PC-9 (cell line): ENCODE measurements at regions not wholly inside any gene's neighbourhood (a gene's known extent, or its start where the extent isn't known, plus 50 kb on each side); places are given as distances from the start of the nearest gene placed in this dataset.

Experiments used
- BruUV-seq: library from RNA; stranded (reverse); fragments of 400-500 nt; replicated peaks from 2 replicates; lab custom pipeline; 2021; lab: Mats Ljungman, UMichigan
- CTCF ChIA-PET: fragments of 300-600 bp; sonication (Branson Sonifier 250); formaldehyde crosslinking; loops from one replicate; lab custom pipeline; 2022; ENCODE audit warnings: antibody characterized with exemption; lab: Charles Lee
- POLR2A ChIA-PET: fragments of 300-600 bp; sonication (Branson Sonifier 250); formaldehyde crosslinking; loops from one replicate; lab custom pipeline; 2022; ENCODE audit warnings: antibody characterized with exemption; ENCODE audit not compliant: unreplicated experiment; lab: Charles Lee
- DNase-seq, 2 experiments: peaks; one replicate each; pipeline versions ENCODE4 v3.0.0 to v3.0.0-alpha.2; 2015 to 2022; ENCODE audit warnings: mixed read lengths in 1 of 2
- H2AFZ ChIP-seq: fragments of 200-600 bp; sonication (generic); 2 replicates; pipeline ENCODE4 v1.8.1; 2017; ENCODE audit warnings: antibody characterized with exemption
- H3F3A ChIP-seq: fragments of 200-600 bp; sonication (generic); 2 replicates; pipeline ENCODE4 v1.8.1; 2017; ENCODE audit warnings: antibody characterized with exemption, mild to moderate bottlenecking, low read depth; ENCODE audit not compliant: insufficient read depth
- H3K27ac ChIP-seq: fragments of 200-600 bp; sonication (generic); 2 replicates; pipeline ENCODE4 v1.6.1; 2016; ENCODE audit warnings: mixed run types
- H3K27me3 ChIP-seq: fragments of 200-600 bp; sonication (generic); 2 replicates; pipeline ENCODE4 v1.6.1; 2016; ENCODE audit warnings: low read depth, mixed run types; ENCODE audit not compliant: insufficient read depth
- H3K36me3 ChIP-seq: fragments of 200-600 bp; sonication (generic); 2 replicates; pipeline ENCODE4 v1.6.1; 2016; ENCODE audit warnings: low read depth, mixed run types
- H3K4me1 ChIP-seq: fragments of 200-600 bp; sonication (generic); replicated peaks from 2 replicates; pipeline ENCODE4 v1.6.1; 2016; ENCODE audit warnings: mixed run types; ENCODE audit not compliant: insufficient read depth
- H3K4me2 ChIP-seq: fragments of 200-600 bp; sonication (generic); 2 replicates; pipeline ENCODE4 v1.6.1; 2017; ENCODE audit warnings: mixed run types
- H3K4me3 ChIP-seq: fragments of 200-600 bp; sonication (generic); 2 replicates; pipeline ENCODE4 v1.6.1; 2016; ENCODE audit warnings: mixed run types
- H3K79me2 ChIP-seq: fragments of 200-600 bp; sonication (generic); 2 replicates; pipeline ENCODE4 v1.6.1; 2017; ENCODE audit warnings: low read depth, mixed run types
- H3K9me2 ChIP-seq: fragments of 200-600 bp; sonication (generic); 2 replicates; pipeline ENCODE4 v1.8.1; 2017; ENCODE audit warnings: mild to moderate bottlenecking; ENCODE audit not compliant: insufficient read depth
- H3K9me3 ChIP-seq: fragments of 200-600 bp; sonication (generic); 2 replicates; pipeline ENCODE4 v1.8.1; 2016; ENCODE audit warnings: low read depth; ENCODE audit not compliant: insufficient read depth
- H4K20me1 ChIP-seq: fragments of 200-600 bp; sonication (generic); 2 replicates; pipeline ENCODE4 v1.8.1; 2017; ENCODE audit not compliant: insufficient read depth
- CTCF ChIP-seq: fragments of 200-600 bp; sonication (generic); conservative IDR thresholded peaks from 2 replicates; pipeline ENCODE4 v1.6.1; 2017; ENCODE audit warnings: mixed run types, antibody characterized with exemption, mild to moderate bottlenecking, moderate library complexity
- EZH2 ChIP-seq: fragments of 200-600 bp; sonication (generic); IDR thresholded peaks from 2 replicates; pipeline ENCODE4 v1.8.0; 2017; ENCODE audit warnings: antibody characterized with exemption, low read depth
- intact Hi-C: fragments of 100-400 bp; cut with micrococcal nuclease; formaldehyde crosslinking; loops from one replicate; pipeline ENCODE4 v1.10.0; 2022; ENCODE audit not compliant: unreplicated experiment

GRCh38 chr18:1252534-1252933, 347.9 kb downstream of the ADCYAP1 start:
- Histone ChIP-seq H2AFZ (no peak overlapping the region), H3K27ac (no peak overlapping the region), H3K4me2 (no peak overlapping the region), H3K9me2 (no peaks in the 10 kb centered on the region), H3K9me3 (no peaks in the 10 kb centered on the region), H3K27me3 (no peaks in the 10 kb centered on the region), H3K79me2 (no peaks in the 10 kb centered on the region), H3K36me3 (peaks cover 4% of the 10 kb centered on the region; the same call in 1 of the 2 replicates), H3F3A (no peaks in the 10 kb centered on the region), H3K4me1 (0 out of 2 replicates have a peak, but pooled peaks cover 3% of the 10 kb centered on the region), H3K4me3 (no peak overlapping the region), H4K20me1 (no peaks in the 10 kb centered on the region)
- BruUV-seq = no TSS peak
- CTCF ChIA-PET = no interaction called here
- POLR2A ChIA-PET = no interaction called here
- TF ChIP-seq CTCF = no peak
- no peak for TF ChIP-seq EZH2
- DNase-seq = no peak
- intact Hi-C loops = no loop called here

- BruUV-seq = no TSS peak
- no peak overlapping the region for H3K27ac ChIP-seq
- no peaks in the 10 kb centered on the region for H3K9me3 ChIP-seq
Observed at GRCh38 chr18:1252936-1253335, 348.3 kb downstream of the ADCYAP1 start.

GRCh38 chr18:1253827-1254226, 349.2 kb downstream of the ADCYAP1 start:
- CTCF ChIA-PET = no interaction called here

More at GRCh38 chr18:1252936-1253335, 348.3 kb downstream of the ADCYAP1 start:
- no peaks in the 10 kb centered on the region for H3K27me3 ChIP-seq
- H2AFZ ChIP-seq = no peak overlapping the region
- H3K9me2 ChIP-seq = no peaks in the 10 kb centered on the region
- H3K36me3 ChIP-seq = peaks cover 4% of the 10 kb centered on the region; the same call in 1 of the 2 replicates
- POLR2A ChIA-PET = no interaction called here
- H3K4me1 ChIP-seq = 0 out of 2 replicates have a peak, but pooled peaks cover 3% of the 10 kb centered on the region
- no peaks in the 10 kb centered on the region for H4K20me1 ChIP-seq
- CTCF ChIA-PET = no interaction called here
- no peak for DNase-seq
- H3F3A ChIP-seq = no peaks in the 10 kb centered on the region
- TF ChIP-seq CTCF (no peak), EZH2 (no peak)
- H3K4me3 ChIP-seq = no peak overlapping the region
- no peak overlapping the region for H3K4me2 ChIP-seq
- no peaks in the 10 kb centered on the region for H3K79me2 ChIP-seq
- intact Hi-C loops = no loop called here

More at GRCh38 chr18:1253827-1254226, 349.2 kb downstream of the ADCYAP1 start:
- Histone ChIP-seq H3K27me3 (no peaks in the 10 kb centered on the region), H4K20me1 (no peaks in the 10 kb centered on the region), H3K79me2 (no peaks in the 10 kb centered on the region), H2AFZ (no peak overlapping the region), H3K27ac (no peak overlapping the region), H3K4me1 (0 out of 2 replicates have a peak, but pooled peaks cover 3% of the 10 kb centered on the region), H3F3A (no peaks in the 10 kb centered on the region), H3K4me3 (no peak overlapping the region), H3K4me2 (no peak overlapping the region), H3K9me2 (no peaks in the 10 kb centered on the region), H3K9me3 (no peaks in the 10 kb centered on the region), H3K36me3 (peaks cover 4% of the 10 kb centered on the region; the same call in 1 of the 2 replicates)
- DNase-seq = no peak
- intact Hi-C loops = no loop called here
- POLR2A ChIA-PET = no interaction called here
- no TSS peak for BruUV-seq
- TF ChIP-seq EZH2 = no peak
- no peak for TF ChIP-seq CTCF
